HG02970 (cell line): ENCODE measurements at regions not wholly inside any gene's neighbourhood (a gene's known extent, or its start where the extent isn't known, plus 50 kb on each side); places are given as distances from the start of the nearest gene placed in this dataset.

Experiments used
- ATAC-seq: cut with Tn5 transposase; IDR thresholded peaks from one replicate; pipeline ENCODE4 v1.9.1; 2021; ENCODE audit warnings: mild to moderate bottlenecking, moderate library complexity, moderate number of reproducible peaks; ENCODE audit not compliant: unreplicated experiment, low FRiP score

- no peak for ATAC-seq
Measured at GRCh38 chr10:128588402-128588801, 462.2 kb upstream of the MKI67 start.

- no peak for ATAC-seq
Measured at GRCh38 chr10:128594688-128595087, 468.5 kb upstream of the MKI67 start.

- ATAC-seq = no peak
Measured at GRCh38 chr10:128596906-128597305, 470.7 kb upstream of the MKI67 start.

GRCh38 chr10:128599030-128599429 lies 472.8 kb upstream of the MKI67 start:
- ATAC-seq = no peak

GRCh38 chr10:128599538-128599937 lies 473.3 kb upstream of the MKI67 start:
- ATAC-seq = no peak

- no peak for ATAC-seq
Measured at GRCh38 chr10:128602183-128602582, 476.0 kb upstream of the MKI67 start.

GRCh38 chr10:128604025-128604424 lies 477.8 kb upstream of the MKI67 start:
- no peak for ATAC-seq

- ATAC-seq = no peak
Measured at GRCh38 chr10:128605180-128605579, 479.0 kb upstream of the MKI67 start.

GRCh38 chr10:128606055-128606454 lies 479.8 kb upstream of the MKI67 start:
- no peak for ATAC-seq

- ATAC-seq = no peak
Measured at GRCh38 chr10:128608791-128609190, 482.6 kb upstream of the MKI67 start.

GRCh38 chr10:128609460-128609859 lies 483.2 kb upstream of the MKI67 start:
- no peak for ATAC-seq

GRCh38 chr10:128610113-128610512 lies 483.9 kb upstream of the MKI67 start:
- no peak for ATAC-seq

- ATAC-seq = no peak
Measured at GRCh38 chr10:128612195-128612594, 486.0 kb upstream of the MKI67 start.

- no peak for ATAC-seq
Measured at GRCh38 chr10:128612631-128613030, 486.4 kb upstream of the MKI67 start.

- no peak for ATAC-seq
Measured at GRCh38 chr10:128614016-128614605, 487.9 kb upstream of the MKI67 start.

GRCh38 chr10:128614802-128615553 lies 488.8 kb upstream of the MKI67 start:
- ATAC-seq = no peak

GRCh38 chr10:128617532-128617931 lies 491.3 kb upstream of the MKI67 start:
- no peak for ATAC-seq

- ATAC-seq = no peak
Measured at GRCh38 chr10:128622706-128623105, 496.5 kb upstream of the MKI67 start.

- ATAC-seq = no peak
Measured at GRCh38 chr10:128623776-128624175, 497.6 kb upstream of the MKI67 start.

GRCh38 chr10:128624656-128625530 lies 498.7 kb upstream of the MKI67 start:
- no peak for ATAC-seq

GRCh38 chr10:128625926-128626325 lies 499.7 kb upstream of the MKI67 start:
- ATAC-seq = no peak
